K562 (cell line): ENCODE measurements at regions not wholly inside any gene's neighbourhood (a gene's known extent, or its start where the extent isn't known, plus 50 kb on each side); places are given as distances from the start of the nearest gene placed in this dataset.

Experiments
- CEBPB ChIP-seq: fragments of 450-650 bp; IDR thresholded peaks from 2 replicates; pipeline ENCODE4 v1.6.1; 2016; ENCODE audit warnings: missing genetic modification characterization, missing compliant biosample characterization
- FOXP1 ChIP-seq: sonication (generic); formaldehyde crosslinking; IDR thresholded peaks from 2 replicates; pipeline ENCODE4 v1.8.0; 2022; ENCODE audit warnings: mild to moderate bottlenecking, missing genetic modification reagents
- POLR2A ChIP-seq: fragments of 450-650 bp; conservative IDR thresholded peaks from 2 replicates; pipeline ENCODE4 v1.6.1; 2016
- RAD21 ChIP-seq, 2 experiments: fragments of 250-450 bp in 1 of 2; fragments of 450-650 bp in 1 of 2; sonication (Bioruptor Pico) in 1 of 2; formaldehyde crosslinking in 1 of 2; IDR thresholded peaks in 1 of 2; conservative IDR thresholded peaks in 1 of 2; 2 replicates each; pipeline versions ENCODE4 v1.4.0 to v1.8.0; 2020 to 2022; ENCODE audit warnings: mild to moderate bottlenecking in 2 of 2, moderate library complexity in 1 of 2
- REST ChIP-seq, 2 experiments: fragments of 450-650 bp; formaldehyde crosslinking in 1 of 2; IDR thresholded peaks; 2 replicates each; pipeline versions ENCODE4 v1.4.0 to v1.6.1; 2014 to 2020; ENCODE audit warnings: mild to moderate bottlenecking in 2 of 2, borderline replicate concordance in 1 of 2, low read depth in 1 of 2

- no peak for TF ChIP-seq POLR2A
- no peak for TF ChIP-seq REST (IDR thresholded peaks at IDR 0.05; ENCODE audit: borderline replicate concordance)
- TF ChIP-seq REST (CRISPR knock-in tag; IDR thresholded peaks at IDR 0.05; ENCODE audit: low read depth): no peak
- TF ChIP-seq FOXP1 (CRISPR knock-in tag): no peak
- no peak for TF ChIP-seq CEBPB (tag)
- no peak for TF ChIP-seq RAD21 (CRISPR knock-in tag; conservative IDR thresholded peaks at IDR 0.05 in 1 of 2, IDR thresholded peaks at IDR 0.05 in 1 of 2)
Measured at GRCh38 chr6:9168669-9169068, 733.3 kb upstream of the SLC35B3 start.
